ENCODE measurements at regions not wholly inside any gene's neighbourhood (a gene's known extent, or its start where the extent isn't known, plus 50 kb on each side); places are given as distances from the start of the nearest gene placed in this dataset.

DNA sequence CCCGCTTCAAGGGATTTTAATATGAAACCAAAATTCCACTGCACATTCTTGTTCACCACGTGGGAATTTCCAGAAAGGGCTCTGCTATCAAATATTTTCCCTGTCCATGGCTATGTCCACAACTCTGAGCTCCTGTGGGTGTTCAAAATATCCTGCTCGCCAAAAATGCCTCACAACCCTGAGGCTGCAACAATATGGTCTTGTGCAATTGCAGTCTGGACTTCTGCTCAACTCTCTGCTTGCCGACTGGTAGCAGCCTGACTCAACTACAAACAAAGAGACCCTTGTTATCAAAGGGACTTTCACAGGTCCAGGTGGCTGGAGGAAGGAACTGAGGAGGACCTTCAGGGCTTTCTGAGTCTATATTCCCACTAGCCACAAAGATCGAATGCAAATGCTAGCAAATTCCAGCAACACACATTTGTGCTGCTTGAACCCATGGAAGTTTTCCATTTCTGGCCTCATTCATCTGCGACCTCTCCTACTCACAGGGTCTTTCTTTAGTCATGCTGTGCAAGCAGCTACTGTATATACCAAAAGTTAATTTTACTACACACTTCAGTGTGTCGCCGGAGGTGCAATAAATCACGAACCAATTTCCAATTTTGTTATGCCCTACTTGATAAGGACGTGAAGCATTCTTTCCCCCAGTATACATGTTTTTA, 169.2 kb upstream of the SLC30A5 start:
- Mint-ChIP-seq H3K4me1 (peaks cover 5% of the 10 kb centered on the region), H3K9me3 (peaks cover 20% of the 10 kb centered on the region), H3K27me3 (ENCODE audit: insufficient read depth) (no peaks in the 10 kb centered on the region), H3K27ac (no peak overlapping the region), H3K4me3 (no peak overlapping the region), H3K36me3 (ENCODE audit: low read depth) (peaks cover 5% of the 10 kb centered on the region)
- Histone ChIP-seq H3K27me3 (ENCODE audit: control insufficient read depth, insufficient read depth, low read length, poor library complexity, severe bottlenecking) (no peaks in the 10 kb centered on the region), H3K36me3 (ENCODE audit: control insufficient read depth, insufficient read depth, low read length) (no peaks in the 10 kb centered on the region), H3K27ac (ENCODE audit: low read depth, low read length) (no peak overlapping the region), H3K4me1 (ENCODE audit: control insufficient read depth, insufficient read depth, low read length) (no peaks in the 10 kb centered on the region), H3K9me3 (ENCODE audit: control insufficient read depth, low read length) (no peaks in the 10 kb centered on the region), H3K4me3 (ENCODE audit: low read length) (no peak overlapping the region), H3K9ac (ENCODE audit: extremely low read depth, low read length, poor library complexity, severe bottlenecking) (no peak overlapping the region)
- DNase-seq: no peak
- WGBS, 2 experiments (ENCODE audit: insufficient coverage in 1 of 2, insufficient read length in 1 of 2): 86 to 94% methylated on average over 10 of the region's 10 CpGs
- TF ChIP-seq, protein P1, sequence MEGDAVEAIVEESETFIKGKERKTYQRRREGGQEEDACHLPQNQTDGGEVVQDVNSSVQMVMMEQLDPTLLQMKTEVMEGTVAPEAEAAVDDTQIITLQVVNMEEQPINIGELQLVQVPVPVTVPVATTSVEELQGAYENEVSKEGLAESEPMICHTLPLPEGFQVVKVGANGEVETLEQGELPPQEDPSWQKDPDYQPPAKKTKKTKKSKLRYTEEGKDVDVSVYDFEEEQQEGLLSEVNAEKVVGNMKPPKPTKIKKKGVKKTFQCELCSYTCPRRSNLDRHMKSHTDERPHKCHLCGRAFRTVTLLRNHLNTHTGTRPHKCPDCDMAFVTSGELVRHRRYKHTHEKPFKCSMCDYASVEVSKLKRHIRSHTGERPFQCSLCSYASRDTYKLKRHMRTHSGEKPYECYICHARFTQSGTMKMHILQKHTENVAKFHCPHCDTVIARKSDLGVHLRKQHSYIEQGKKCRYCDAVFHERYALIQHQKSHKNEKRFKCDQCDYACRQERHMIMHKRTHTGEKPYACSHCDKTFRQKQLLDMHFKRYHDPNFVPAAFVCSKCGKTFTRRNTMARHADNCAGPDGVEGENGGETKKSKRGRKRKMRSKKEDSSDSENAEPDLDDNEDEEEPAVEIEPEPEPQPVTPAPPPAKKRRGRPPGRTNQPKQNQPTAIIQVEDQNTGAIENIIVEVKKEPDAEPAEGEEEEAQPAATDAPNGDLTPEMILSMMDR (conservative IDR thresholded peaks at IDR 0.05): no peak

DNA sequence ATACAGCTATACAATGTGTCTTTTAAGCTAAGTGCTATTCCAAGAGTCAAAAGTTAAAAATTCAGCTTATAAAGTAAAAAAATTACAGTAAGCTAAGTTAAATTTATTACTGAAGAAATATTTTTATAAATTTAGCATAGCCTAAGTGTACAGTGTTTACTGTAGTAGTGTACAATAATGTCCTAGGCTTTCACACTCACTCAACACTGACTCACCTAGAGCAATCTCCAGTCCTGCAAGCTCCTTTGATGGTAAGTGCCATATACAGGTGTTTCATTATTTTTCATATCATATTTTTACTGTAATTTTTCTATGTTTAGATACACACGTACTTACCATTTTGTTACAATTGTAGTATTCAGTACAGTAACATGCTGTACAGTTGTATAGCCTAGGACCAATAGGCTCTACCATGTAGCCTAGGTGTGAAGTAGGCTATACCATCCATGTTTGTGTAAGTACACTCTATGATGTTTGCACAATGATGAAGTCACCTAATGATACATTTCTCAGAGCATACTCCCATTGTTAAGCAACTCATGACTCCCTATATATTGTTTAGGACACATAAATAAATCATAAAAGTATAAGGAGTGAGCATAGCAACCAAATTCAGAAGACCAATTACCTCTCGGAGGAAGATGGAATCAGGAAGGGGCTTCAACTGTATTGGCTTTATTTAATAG, 165.1 kb upstream of the SLC30A5 start:
- no peak for DNase-seq
- TF ChIP-seq, protein P1 (conservative IDR thresholded peaks at IDR 0.05): no peak
- H3K27ac Mint-ChIP-seq: no peak overlapping the region
- H3K4me1 Mint-ChIP-seq: no peaks in the 10 kb centered on the region
- no peak overlapping the region for H3K4me3 Mint-ChIP-seq
- peaks cover 37% of the 10 kb centered on the region for H3K9me3 Mint-ChIP-seq
- H3K4me3 ChIP-seq (ENCODE audit: low read length): no peak overlapping the region
- peaks cover 21% of the 10 kb centered on the region for H3K9me3 ChIP-seq (ENCODE audit: control insufficient read depth, low read length)
- H3K27ac ChIP-seq (ENCODE audit: low read depth, low read length): no peak overlapping the region
- H3K9ac ChIP-seq (ENCODE audit: extremely low read depth, low read length, poor library complexity, severe bottlenecking): no peak overlapping the region
- no peaks in the 10 kb centered on the region for H3K27me3 Mint-ChIP-seq (ENCODE audit: insufficient read depth)
- no peaks in the 10 kb centered on the region for H3K27me3 ChIP-seq (ENCODE audit: control insufficient read depth, insufficient read depth, low read length, poor library complexity, severe bottlenecking)
- no peaks in the 10 kb centered on the region for H3K36me3 Mint-ChIP-seq (ENCODE audit: low read depth)
- no peaks in the 10 kb centered on the region for H3K36me3 ChIP-seq (ENCODE audit: control insufficient read depth, insufficient read depth, low read length)
- H3K4me1 ChIP-seq (ENCODE audit: control insufficient read depth, insufficient read depth, low read length): no peaks in the 10 kb centered on the region
- WGBS, 2 experiments (ENCODE audit: insufficient coverage in 1 of 2, insufficient read length in 1 of 2): 100% methylated on average over 1 to 2 of the region's 2 CpGs

DNA sequence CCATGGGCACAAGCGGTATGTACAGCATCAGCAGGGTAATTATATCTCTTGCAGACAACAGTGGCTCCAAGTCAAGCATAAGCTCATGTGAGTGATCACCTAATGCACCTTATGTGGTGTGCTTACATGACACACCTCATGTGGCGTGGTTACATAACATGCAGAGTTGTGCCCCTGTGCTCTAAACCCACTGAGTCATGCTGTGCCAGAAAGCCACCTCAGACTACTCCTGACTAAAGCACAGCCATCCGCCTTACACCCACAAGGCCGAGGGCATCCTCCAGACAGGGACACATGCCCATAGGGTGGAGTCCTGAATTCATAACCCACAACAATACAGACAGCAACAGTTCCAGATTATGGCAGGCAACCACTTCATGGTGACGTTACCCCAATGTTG, 163.7 kb upstream of the SLC30A5 start:
- no peak overlapping the region for H3K9ac ChIP-seq (ENCODE audit: extremely low read depth, low read length, poor library complexity, severe bottlenecking)
- TF ChIP-seq, protein P1 (conservative IDR thresholded peaks at IDR 0.05): no peak
- no peak overlapping the region for H3K27ac ChIP-seq (ENCODE audit: low read depth, low read length)
- Mint-ChIP-seq H3K27ac (no peak overlapping the region), H3K27me3 (ENCODE audit: insufficient read depth) (no peaks in the 10 kb centered on the region), H3K36me3 (ENCODE audit: low read depth) (no peaks in the 10 kb centered on the region), H3K9me3 (peaks cover 48% of the 10 kb centered on the region), H3K4me3 (no peak overlapping the region), H3K4me1 (no peaks in the 10 kb centered on the region)
- DNase-seq: no peak
- H3K27me3 ChIP-seq (ENCODE audit: control insufficient read depth, insufficient read depth, low read length, poor library complexity, severe bottlenecking): no peaks in the 10 kb centered on the region
- H3K36me3 ChIP-seq (ENCODE audit: control insufficient read depth, insufficient read depth, low read length): no peaks in the 10 kb centered on the region
- WGBS, 2 experiments (ENCODE audit: insufficient coverage in 1 of 2, insufficient read length in 1 of 2): 88 to 96% methylated on average over 3 to 5 of the region's 5 CpGs
- H3K9me3 ChIP-seq (ENCODE audit: control insufficient read depth, low read length): peaks cover 22% of the 10 kb centered on the region
- no peaks in the 10 kb centered on the region for H3K4me1 ChIP-seq (ENCODE audit: control insufficient read depth, insufficient read depth, low read length)
- H3K4me3 ChIP-seq (ENCODE audit: low read length): no peak overlapping the region
